ENCODE measurements at regions not wholly inside any gene's neighbourhood (a gene's known extent, or its start where the extent isn't known, plus 50 kb on each side); places are given as distances from the start of the nearest gene placed in this dataset.
"Not testable (repeated sequence)": the region's sequence is repeated elsewhere in the genome, so short reads cannot be mapped to it uniquely, and the experiment has no call there.

- DNase-seq (ENCODE audit: low read depth in 1 of 2, low spot score in 1 of 2): no peak
- H3K27ac ChIP-seq: no peak overlapping the region
- ChIA-PET POLR2A (no interaction called here), CTCF (no interaction called here)
- no peak for ATAC-seq
- no peak overlapping the region for H3K4me3 ChIP-seq
- TF ChIP-seq TFCP2L1 (CRISPR knock-in tag; IDR thresholded peaks at IDR 0.05) (no peak), SMC3 (IDR thresholded peaks at IDR 0.05) (no peak), CHD4 (IDR thresholded peaks at IDR 0.05; ENCODE audit: borderline replicate concordance) (no peak), HEYL (CRISPR knock-in tag; IDR thresholded peaks at IDR 0.05) (no peak), EHF (CRISPR knock-in tag; IDR thresholded peaks at IDR 0.05) (no peak), KDM5A (IDR thresholded peaks at IDR 0.05) (no peak), HDAC2 (IDR thresholded peaks at IDR 0.05) (no peak), JUNB (IDR thresholded peaks at IDR 0.05) (no peak)
- H3K9me3 ChIP-seq: no peaks in the 10 kb centered on the region
- H3K4me2 ChIP-seq: peak overlapping the region; percentile 25; the same call in 1 of the 3 replicates
- 12% methylated on average over 2 of the region's 2 CpGs for WGBS (ENCODE audit: missing lambda C conversion rate)
- no peak for FAIRE-seq
- no peaks in the 10 kb centered on the region for H3K4me1 ChIP-seq
These were observed 1274.7 kb upstream of the PABPC4L start for GRCh38 chr4:135476272-135476671.

DNA sequence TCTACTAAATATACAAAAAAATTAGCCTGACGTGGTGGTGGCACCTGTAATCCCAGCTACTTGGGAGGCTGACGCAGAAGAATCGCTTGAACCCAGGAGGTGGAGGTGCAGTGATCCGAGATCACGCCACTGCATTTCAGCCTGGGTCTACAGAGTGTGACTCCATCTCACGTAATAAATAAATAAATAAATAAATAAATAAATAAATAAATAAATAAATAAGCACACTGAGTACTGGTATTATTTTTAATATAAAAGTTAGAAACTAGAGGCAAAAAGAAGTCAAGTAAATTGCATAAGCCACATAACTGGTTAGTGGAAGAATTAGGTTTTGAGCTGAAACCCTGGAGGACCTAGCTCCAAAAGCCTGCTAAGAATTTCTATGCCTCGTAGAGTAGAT lies 1262.7 kb upstream of the PABPC4L start:
- ChIA-PET POLR2A (no interaction called here), CTCF (no interaction called here)
- H3K9me3 ChIP-seq: no peaks in the 10 kb centered on the region
- DNase-seq (ENCODE audit: low read depth in 1 of 2, low spot score in 1 of 2) (no peak), ATAC-seq (no peak), FAIRE-seq (no peak)
- H3K4me3 ChIP-seq: no peak overlapping the region
- no peak overlapping the region for H3K4me2 ChIP-seq
- H3K4me1 ChIP-seq: no peaks in the 10 kb centered on the region
- WGBS (ENCODE audit: missing lambda C conversion rate): 44% methylated on average over 7 of the region's 7 CpGs
- no peak overlapping the region for H3K27ac ChIP-seq
- no peak for TF ChIP-seq KDM5A (IDR thresholded peaks at IDR 0.05)
- TF ChIP-seq ZC3H11A (IDR thresholded peaks at IDR 0.05): peak; percentile 53

DNA sequence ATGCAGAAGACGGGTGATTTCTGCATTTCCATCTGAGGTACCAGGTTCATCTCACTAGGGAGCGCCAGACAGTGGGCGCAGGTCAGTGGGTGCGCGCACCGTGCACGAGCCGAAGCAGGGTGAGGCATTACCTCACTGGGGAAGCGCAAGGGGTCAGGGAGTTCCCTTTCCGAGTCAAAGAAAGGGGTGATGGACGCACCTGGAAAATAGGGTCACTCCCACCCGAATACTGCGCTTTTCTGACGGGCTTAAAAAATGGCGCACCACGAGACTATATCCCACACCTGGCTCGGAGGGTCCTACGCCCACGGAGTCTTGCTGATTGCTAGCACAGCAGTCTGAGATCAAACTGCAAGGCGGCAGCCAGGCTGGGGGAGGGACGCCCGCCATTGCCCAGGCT lies 1246.0 kb upstream of the PABPC4L start:
- H3K4me2 ChIP-seq; CTCF ChIA-PET; POLR2A ChIA-PET; ATAC-seq; FAIRE-seq; H3K9me3 ChIP-seq; H3K27ac ChIP-seq; H3K4me3 ChIP-seq; H3K4me1 ChIP-seq; DNase-seq (ENCODE audit: low read depth in 1 of 2, low spot score in 1 of 2): not testable (repeated sequence)
- WGBS (ENCODE audit: missing lambda C conversion rate): 61% methylated on average over 4 of the region's 22 CpGs

DNA sequence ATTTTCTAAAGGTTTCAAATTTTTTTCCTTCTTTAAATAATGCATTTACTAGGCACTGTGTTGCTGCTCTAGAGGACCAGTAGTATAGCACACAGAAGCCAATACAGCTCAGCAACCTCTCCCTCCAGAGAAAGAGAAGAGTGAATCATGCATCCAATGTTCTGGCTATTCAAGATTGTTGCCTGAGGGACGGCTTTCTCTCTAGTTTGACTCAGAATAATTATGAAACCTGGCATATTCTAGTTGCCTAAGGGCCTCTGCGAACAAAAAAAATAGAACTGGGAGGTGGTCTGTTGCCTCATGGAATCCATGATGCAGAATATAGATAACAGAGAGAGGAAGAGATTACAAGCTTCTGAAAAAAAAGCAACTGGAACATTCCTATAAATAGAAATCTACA lies 1233.3 kb upstream of the PABPC4L start:
- Histone ChIP-seq H3K4me3 (no peak overlapping the region), H3K4me2 (no peak overlapping the region), H3K9me3 (no peaks in the 10 kb centered on the region), H3K27ac (no peak overlapping the region), H3K4me1 (no peaks in the 10 kb centered on the region)
- FAIRE-seq (no peak), ATAC-seq (no peak), DNase-seq (ENCODE audit: low read depth in 1 of 2, low spot score in 1 of 2) (no peak)
- POLR2A ChIA-PET: no interaction called here
- 3% methylated on average over 2 of the region's 2 CpGs for WGBS (ENCODE audit: missing lambda C conversion rate)
- CTCF ChIA-PET: no interaction called here
- TF ChIP-seq FOSL2 (IDR thresholded peaks at IDR 0.05): no peak
- no peak for TF ChIP-seq FOSL2 (CRISPR knock-in tag; IDR thresholded peaks at IDR 0.05)
- TF ChIP-seq POLR2A (IDR thresholded peaks at IDR 0.05; ENCODE audit: low read length): no peak
- no peak for TF ChIP-seq USF2 (IDR thresholded peaks at IDR 0.05)
- TF ChIP-seq, protein P1, sequence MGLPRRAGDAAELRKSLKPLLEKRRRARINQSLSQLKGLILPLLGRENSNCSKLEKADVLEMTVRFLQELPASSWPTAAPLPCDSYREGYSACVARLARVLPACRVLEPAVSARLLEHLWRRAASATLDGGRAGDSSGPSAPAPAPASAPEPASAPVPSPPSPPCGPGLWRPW (IDR thresholded peaks at IDR 0.05): no peak
- TF ChIP-seq BCL3 (IDR thresholded peaks at IDR 0.05): no peak
- no peak for TF ChIP-seq RNF2 (IDR thresholded peaks at IDR 0.05; ENCODE audit: borderline replicate concordance, low read depth)
- no peak for TF ChIP-seq EP300 (IDR thresholded peaks at IDR 0.05)
- TF ChIP-seq FOXS1 (CRISPR knock-in tag; IDR thresholded peaks at IDR 0.05): no peak
- TF ChIP-seq TFCP2L1 (CRISPR knock-in tag; IDR thresholded peaks at IDR 0.05): no peak
- TF ChIP-seq TP53 (CRISPR knock-in tag; IDR thresholded peaks at IDR 0.05): no peak
- TF ChIP-seq RARB (CRISPR knock-in tag; IDR thresholded peaks at IDR 0.05): no peak
- no peak for TF ChIP-seq HMGXB4 (CRISPR knock-in tag; IDR thresholded peaks at IDR 0.05; ENCODE audit: borderline replicate concordance)
- TF ChIP-seq KDM1A (IDR thresholded peaks at IDR 0.05; ENCODE audit: low read depth): no peak
- TF ChIP-seq HOXB5 (CRISPR knock-in tag; IDR thresholded peaks at IDR 0.05): no peak
- no peak for TF ChIP-seq JUN (IDR thresholded peaks at IDR 0.05)
- TF ChIP-seq, protein P2, sequence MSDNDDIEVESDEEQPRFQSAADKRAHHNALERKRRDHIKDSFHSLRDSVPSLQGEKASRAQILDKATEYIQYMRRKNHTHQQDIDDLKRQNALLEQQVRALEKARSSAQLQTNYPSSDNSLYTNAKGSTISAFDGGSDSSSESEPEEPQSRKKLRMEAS (IDR thresholded peaks at IDR 0.05): no peak

Measured in A549 (cell line).